Keratinocyte (primary cell): ENCODE measurements at regions not wholly inside any gene's neighbourhood (a gene's known extent, or its start where the extent isn't known, plus 50 kb on each side); places are given as distances from the start of the nearest gene placed in this dataset.

Experiments
- DNase-seq: peaks from one replicate; pipeline ENCODE4 v3.0.0-alpha.2; 2011; ENCODE audit warnings: low read depth, missing footprints, low spot score
- FAIRE-seq: peaks from 2 replicates; lab custom pipeline; 2011; peaks lifted over from hg19 to GRCh38; lab: Jason Lieb, UNC
- H2AFZ ChIP-seq: 2 replicates; pipeline ENCODE4 v1.6.0; 2012; ENCODE audit warnings: low read length, control low read depth, inconsistent platforms; ENCODE audit not compliant: control insufficient read depth
- H3K27ac ChIP-seq: 2 replicates; pipeline ENCODE4 v1.5.1; 2011; ENCODE audit warnings: low read length; ENCODE audit not compliant: control insufficient read depth, insufficient read depth
- H3K27me3 ChIP-seq: 3 replicates; pipeline ENCODE4 v1.6.0; 2011; ENCODE audit warnings: low read length; ENCODE audit not compliant: control insufficient read depth, insufficient read depth; ENCODE audit errors: extremely low read depth
- H3K36me3 ChIP-seq, 2 experiments: 2 replicates in 1 of 2; 3 replicates in 1 of 2; pipeline ENCODE4 v1.5.1; 2011; ENCODE audit warnings: low read length in 2 of 2, mild to moderate bottlenecking in 1 of 2; ENCODE audit not compliant: control insufficient read depth in 2 of 2, insufficient read depth in 2 of 2; ENCODE audit errors: extremely low read depth in 1 of 2
- H3K4me1 ChIP-seq: 3 replicates; pipeline ENCODE4 v1.5.1; 2011; ENCODE audit warnings: low read length; ENCODE audit not compliant: control insufficient read depth, insufficient read depth; ENCODE audit errors: extremely low read depth
- H3K4me2 ChIP-seq: 3 replicates; pipeline ENCODE4 v1.6.0; 2011; ENCODE audit warnings: low read depth, low read length; ENCODE audit not compliant: control insufficient read depth, insufficient read depth; ENCODE audit errors: extremely low read depth
- H3K4me3 ChIP-seq, 3 experiments: fragments of 200-600 bp in 1 of 3; sonication (generic) in 1 of 3; 2 replicates in 2 of 3; 3 replicates in 1 of 3; pipeline ENCODE4 v1.5.1; 2011 to 2016; ENCODE audit warnings: low read length in 3 of 3, mild to moderate bottlenecking in 3 of 3, control low read depth in 2 of 3, inconsistent platforms in 1 of 3, low read depth in 1 of 3, mixed read lengths in 1 of 3, mixed run types in 1 of 3, moderate library complexity in 1 of 3; ENCODE audit not compliant: control insufficient read depth in 2 of 3, insufficient read depth in 2 of 3; ENCODE audit errors: extremely low read depth in 1 of 3
- H3K79me2 ChIP-seq: 2 replicates; pipeline ENCODE4 v1.6.0; 2012; ENCODE audit warnings: low read length; ENCODE audit not compliant: control insufficient read depth, insufficient read depth
- H3K9ac ChIP-seq: 3 replicates; pipeline ENCODE4 v1.6.0; 2011; ENCODE audit warnings: low read length; ENCODE audit not compliant: control insufficient read depth, insufficient read depth; ENCODE audit errors: extremely low read depth
- H3K9me1 ChIP-seq: 3 replicates; pipeline ENCODE4 v1.6.0; 2011; ENCODE audit warnings: low read length; ENCODE audit not compliant: control insufficient read depth, insufficient read depth; ENCODE audit errors: extremely low read depth
- H3K9me3 ChIP-seq: 2 replicates; pipeline ENCODE4 v1.5.1; 2012; ENCODE audit warnings: low read depth, low read length; ENCODE audit not compliant: control insufficient read depth
- H4K20me1 ChIP-seq: 3 replicates; pipeline ENCODE4 v1.6.0; 2011; ENCODE audit warnings: low read length; ENCODE audit not compliant: control insufficient read depth, insufficient read depth; ENCODE audit errors: extremely low read depth
- CTCF ChIP-seq, 3 experiments: IDR thresholded peaks in 1 of 3; conservative IDR thresholded peaks in 1 of 3; optimal IDR thresholded peaks in 1 of 3; 2 replicates in 2 of 3; 3 replicates in 1 of 3; pipeline versions ENCODE3 to v1.5.1; 2011; ENCODE audit warnings: low read length in 3 of 3, mild to moderate bottlenecking in 3 of 3, moderate library complexity in 2 of 3, control low read depth in 1 of 3, inconsistent platforms in 1 of 3; ENCODE audit not compliant: insufficient read depth in 2 of 3; ENCODE audit errors: extremely low read depth in 1 of 3
- EZH2 ChIP-seq: IDR thresholded peaks from one replicate; pipeline ENCODE4 v1.6.1; 2012; ENCODE audit warnings: inconsistent platforms, mild to moderate bottlenecking, low read length, moderate library complexity
- dilution Hi-C: fragments of 300-500 bp; cut with MboI; formaldehyde crosslinking; loops from one replicate; pipeline ENCODE4 v1.7.0; 2020; ENCODE audit warnings: low sequenced_read_pairs; ENCODE audit not compliant: extremely low pct_ligation_motif_present

- no peaks in the 10 kb centered on the region for H3K27me3 ChIP-seq
- no peaks in the 10 kb centered on the region for H3K9me1 ChIP-seq
- peak overlapping the region; percentile 64 for H3K27ac ChIP-seq
- peak overlapping the region; percentile 10 for H3K9ac ChIP-seq
- H3K4me1 ChIP-seq = peaks cover 31% of the 10 kb centered on the region
- peak overlapping the region; percentile 20 for H3K4me2 ChIP-seq
- DNase-seq = no peak
- dilution Hi-C loops = loop anchor here (25.0 kb wide), 1 partner anchor 149 kb away; no protein-coding TSS in a partner anchor
- no peak overlapping the region for H2AFZ ChIP-seq
- TF ChIP-seq EZH2 = no peak
- TF ChIP-seq CTCF (optimal IDR thresholded peaks at IDR 0.05 in 1 of 3, IDR thresholded peaks at IDR 0.05 in 1 of 3, conservative IDR thresholded peaks at IDR 0.05 in 1 of 3; ENCODE audit: extremely low read depth in 1 of 3, insufficient read depth in 2 of 3, low read length in 3 of 3) = no peak
- no peak for FAIRE-seq
- H3K9me3 ChIP-seq = no peaks in the 10 kb centered on the region
- H3K4me3 ChIP-seq = no peak overlapping the region
- no peaks in the 10 kb centered on the region for H3K79me2 ChIP-seq
- H4K20me1 ChIP-seq = no peaks in the 10 kb centered on the region
- H3K36me3 ChIP-seq = no peaks in the 10 kb centered on the region
These were observed 132.9 kb downstream of the PALM2AKAP2 start for GRCh38 chr9:109912726-109913460.

GRCh38 chr9:109913461-109913810, 133.4 kb downstream of the PALM2AKAP2 start:
- FAIRE-seq = no peak
- dilution Hi-C loops = loop anchor here (25.0 kb wide), 1 partner anchor 149 kb away; no protein-coding TSS in a partner anchor
- H3K9me3 ChIP-seq = no peaks in the 10 kb centered on the region
- no peak overlapping the region for H2AFZ ChIP-seq
- no peaks in the 10 kb centered on the region for H4K20me1 ChIP-seq
- H3K4me2 ChIP-seq = peak overlapping the region; percentile 20
- H3K4me1 ChIP-seq = peaks cover 31% of the 10 kb centered on the region
- DNase-seq = no peak
- H3K9me1 ChIP-seq = no peaks in the 10 kb centered on the region
- no peaks in the 10 kb centered on the region for H3K79me2 ChIP-seq
- no peak overlapping the region for H3K4me3 ChIP-seq
- H3K36me3 ChIP-seq = no peaks in the 10 kb centered on the region
- TF ChIP-seq CTCF (optimal IDR thresholded peaks at IDR 0.05 in 1 of 3, IDR thresholded peaks at IDR 0.05 in 1 of 3, conservative IDR thresholded peaks at IDR 0.05 in 1 of 3; ENCODE audit: extremely low read depth in 1 of 3, insufficient read depth in 2 of 3, low read length in 3 of 3) (no peak), EZH2 (no peak)
- H3K27ac ChIP-seq = peak overlapping the region; percentile 64
- no peak overlapping the region for H3K9ac ChIP-seq
- H3K27me3 ChIP-seq = no peaks in the 10 kb centered on the region
